ENCODE measurements at regions not wholly inside any gene's neighbourhood (a gene's known extent, or its start where the extent isn't known, plus 50 kb on each side); places are given as distances from the start of the nearest gene placed in this dataset.

- Histone ChIP-seq H3K27me3 (ENCODE audit: insufficient read depth, low read length) (no peaks in the 10 kb centered on the region), H3K4me1 (ENCODE audit: insufficient read depth, low read length) (peaks cover 27% of the 10 kb centered on the region), H3K27ac (ENCODE audit: low read depth, low read length) (no peak overlapping the region), H3K4me3 (ENCODE audit: low read length in 2 of 2) (no peak overlapping the region), H3K9me3 (ENCODE audit: control insufficient read depth in 1 of 2, low read length in 2 of 2) (no peaks in the 10 kb centered on the region), H3K36me3 (ENCODE audit: insufficient read depth, low read length) (no peaks in the 10 kb centered on the region)
- DNase-seq = no peak
- ChIA-PET CTCF (ENCODE audit: partially characterized antibody) (interaction anchor here (1.0 to 4.1 kb wide), 12 partner anchors 10 to 723 kb away, joined by 3 to 81 read pairs (median 5); no protein-coding TSS in a partner anchor), POLR2A (ENCODE audit: partially characterized antibody) (interaction anchor here (1.4 to 2.6 kb wide), 3 partner anchors 225 to 423 kb away, joined by 3 to 11 read pairs (median 5); partner anchors contain the start of gene FBXL5)
- H3K9me3 Mint-ChIP-seq = no peaks in the 10 kb centered on the region
- peak overlapping the region in 6 of 7 donors; percentile 24 to 77 (median 48) for H3K27ac Mint-ChIP-seq
- peaks cover 18 to 32% (median 27%) of the 10 kb centered on the region in 4 donors for H3K4me1 Mint-ChIP-seq
- peaks cover 0 to 2% of the 10 kb centered on the region in 2 donors for H3K27me3 Mint-ChIP-seq
- no peaks in the 10 kb centered on the region for H3K36me3 Mint-ChIP-seq
- intact Hi-C loops (cut with micrococcal nuclease) = loop anchor here (5.0 kb wide), 1 partner anchor 770 kb away; no protein-coding TSS in a partner anchor
- peak overlapping the region in 7 of 8 donors; percentile 39 to 85 (median 71) for H3K4me3 Mint-ChIP-seq
These were observed 195.2 kb upstream of the C1QTNF7 start for GRCh38 chr4:15232366-15233263.

GRCh38 chr4:15233264-15233597 is 194.6 kb upstream of the C1QTNF7 start:
- H3K27ac ChIP-seq (ENCODE audit: low read depth, low read length) = no peak overlapping the region
- POLR2A ChIA-PET (ENCODE audit: partially characterized antibody) = interaction anchor here (1.4 to 2.6 kb wide), 3 partner anchors 224 to 422 kb away, joined by 3 to 11 read pairs (median 5); partner anchors contain the start of gene FBXL5

GRCh38 chr4:15233626-15234025 is 194.2 kb upstream of the C1QTNF7 start:
- POLR2A ChIA-PET (ENCODE audit: partially characterized antibody) = interaction anchor here (1.6 to 2.6 kb wide), 2 partner anchors 224 to 422 kb away, joined by 5 to 11 read pairs; partner anchors contain the start of gene FBXL5

More at GRCh38 chr4:15233264-15233597, 194.6 kb upstream of the C1QTNF7 start:
- peaks cover 27% of the 10 kb centered on the region for H3K4me1 ChIP-seq (ENCODE audit: insufficient read depth, low read length)
- Mint-ChIP-seq H3K36me3 (no peaks in the 10 kb centered on the region), H3K4me1 (peaks cover 18 to 32% (median 27%) of the 10 kb centered on the region in 4 donors), H3K9me3 (no peaks in the 10 kb centered on the region), H3K4me3 (peak overlapping the region; percentile 39 to 85 (median 72)), H3K27ac (peak overlapping the region; percentile 4 to 77 (median 48)), H3K27me3 (peaks cover 0 to 2% of the 10 kb centered on the region in 2 donors)
- intact Hi-C loops (cut with micrococcal nuclease) = loop anchor here (5.0 kb wide), 1 partner anchor 769 kb away; no protein-coding TSS in a partner anchor
- H3K4me3 ChIP-seq (ENCODE audit: low read length in 2 of 2) = no peak overlapping the region
- CTCF ChIA-PET (ENCODE audit: partially characterized antibody) = interaction anchor here (1.0 to 4.1 kb wide), 11 partner anchors 9 to 722 kb away, joined by 3 to 81 read pairs (median 6); no protein-coding TSS in a partner anchor
- H3K36me3 ChIP-seq (ENCODE audit: insufficient read depth, low read length) = no peaks in the 10 kb centered on the region
- DNase-seq = no peak
- H3K9me3 ChIP-seq (ENCODE audit: control insufficient read depth in 1 of 2, low read length in 2 of 2) = no peaks in the 10 kb centered on the region
- H3K27me3 ChIP-seq (ENCODE audit: insufficient read depth, low read length) = no peaks in the 10 kb centered on the region

GRCh38 chr4:15234116-15234855 is 193.5 kb upstream of the C1QTNF7 start:
- intact Hi-C loops (cut with micrococcal nuclease) = loop anchor here (5.0 kb wide), 1 partner anchor 768 kb away; no protein-coding TSS in a partner anchor
- DNase-seq = no peak
- peak overlapping the region; percentile 4 to 85 (median 65) for H3K4me3 Mint-ChIP-seq
- Histone ChIP-seq H3K27ac (ENCODE audit: low read depth, low read length) (no peak overlapping the region), H3K4me3 (ENCODE audit: low read length in 2 of 2) (no peak overlapping the region), H3K4me1 (ENCODE audit: insufficient read depth, low read length) (peaks cover 27% of the 10 kb centered on the region), H3K9me3 (ENCODE audit: control insufficient read depth in 1 of 2, low read length in 2 of 2) (no peaks in the 10 kb centered on the region), H3K27me3 (ENCODE audit: insufficient read depth, low read length) (no peaks in the 10 kb centered on the region), H3K36me3 (ENCODE audit: insufficient read depth, low read length) (no peaks in the 10 kb centered on the region)
- H3K36me3 Mint-ChIP-seq = no peaks in the 10 kb centered on the region
- H3K27ac Mint-ChIP-seq = peak overlapping the region in 4 of 7 donors; percentile 26 to 85 (median 62)
- H3K4me1 Mint-ChIP-seq = peaks cover 18 to 32% (median 27%) of the 10 kb centered on the region in 4 donors
- CTCF ChIA-PET (ENCODE audit: partially characterized antibody) = interaction anchor here (4.1 kb wide), 1 partner anchor 223 kb away, joined by 81 read pairs; no protein-coding TSS in a partner anchor
- H3K9me3 Mint-ChIP-seq = peaks cover 0 to 1% (median 0%) of the 10 kb centered on the region in 8 donors
- POLR2A ChIA-PET (ENCODE audit: partially characterized antibody) = no interaction called here
- H3K27me3 Mint-ChIP-seq = peaks cover 0 to 2% of the 10 kb centered on the region in 2 donors

More at GRCh38 chr4:15233626-15234025, 194.2 kb upstream of the C1QTNF7 start:
- peak overlapping the region; percentile 13 to 77 (median 48) for H3K27ac Mint-ChIP-seq
- no peaks in the 10 kb centered on the region for H3K9me3 Mint-ChIP-seq
- peak overlapping the region; percentile 39 to 85 (median 72) for H3K4me3 Mint-ChIP-seq
- Histone ChIP-seq H3K4me3 (ENCODE audit: low read length in 2 of 2) (no peak overlapping the region), H3K27me3 (ENCODE audit: insufficient read depth, low read length) (no peaks in the 10 kb centered on the region), H3K36me3 (ENCODE audit: insufficient read depth, low read length) (no peaks in the 10 kb centered on the region), H3K4me1 (ENCODE audit: insufficient read depth, low read length) (peaks cover 27% of the 10 kb centered on the region), H3K9me3 (ENCODE audit: control insufficient read depth in 1 of 2, low read length in 2 of 2) (no peaks in the 10 kb centered on the region), H3K27ac (ENCODE audit: low read depth, low read length) (no peak overlapping the region)
- CTCF ChIA-PET (ENCODE audit: partially characterized antibody) = interaction anchor here (1.0 to 4.1 kb wide), 10 partner anchors 9 to 722 kb away, joined by 3 to 81 read pairs (median 6); no protein-coding TSS in a partner anchor
- peaks cover 0 to 2% of the 10 kb centered on the region in 2 donors for H3K27me3 Mint-ChIP-seq
- DNase-seq = peak in 2 of 5 donors; percentile 10 to 15
- H3K4me1 Mint-ChIP-seq = peaks cover 18 to 32% (median 27%) of the 10 kb centered on the region in 4 donors
- no peaks in the 10 kb centered on the region for H3K36me3 Mint-ChIP-seq
- intact Hi-C loops (cut with micrococcal nuclease) = loop anchor here (5.0 kb wide), 1 partner anchor 769 kb away; no protein-coding TSS in a partner anchor

GRCh38 chr4:15234856-15235126 is 193.0 kb upstream of the C1QTNF7 start:
- Histone ChIP-seq H3K27me3 (ENCODE audit: insufficient read depth, low read length) (no peaks in the 10 kb centered on the region), H3K4me3 (ENCODE audit: low read length in 2 of 2) (no peak overlapping the region), H3K27ac (ENCODE audit: low read depth, low read length) (no peak overlapping the region), H3K36me3 (ENCODE audit: insufficient read depth, low read length) (no peaks in the 10 kb centered on the region), H3K4me1 (ENCODE audit: insufficient read depth, low read length) (peaks cover 27% of the 10 kb centered on the region), H3K9me3 (ENCODE audit: control insufficient read depth in 1 of 2, low read length in 2 of 2) (no peaks in the 10 kb centered on the region)
- peaks cover 18 to 32% (median 27%) of the 10 kb centered on the region in 4 donors for H3K4me1 Mint-ChIP-seq
- H3K9me3 Mint-ChIP-seq = peaks cover 0 to 1% (median 0%) of the 10 kb centered on the region in 8 donors
- DNase-seq = no peak
- peaks cover 0 to 2% of the 10 kb centered on the region in 2 donors for H3K27me3 Mint-ChIP-seq
- H3K36me3 Mint-ChIP-seq = no peaks in the 10 kb centered on the region
- no peak overlapping the region for H3K27ac Mint-ChIP-seq
- no peak overlapping the region for H3K4me3 Mint-ChIP-seq
- intact Hi-C loops (cut with micrococcal nuclease) = loop anchor here (5.0 kb wide), 1 partner anchor 768 kb away; no protein-coding TSS in a partner anchor
- ChIA-PET POLR2A (ENCODE audit: partially characterized antibody) (no interaction called here), CTCF (ENCODE audit: partially characterized antibody) (no interaction called here)

- no peak overlapping the region for H3K27ac Mint-ChIP-seq
- no peak overlapping the region for H3K4me3 Mint-ChIP-seq
- POLR2A ChIA-PET (ENCODE audit: partially characterized antibody) = no interaction called here
- DNase-seq = no peak
- H3K9me3 Mint-ChIP-seq = peaks cover 0 to 1% (median 0%) of the 10 kb centered on the region in 8 donors
- H3K36me3 Mint-ChIP-seq = no peaks in the 10 kb centered on the region
- no peaks in the 10 kb centered on the region for H3K27me3 ChIP-seq (ENCODE audit: insufficient read depth, low read length)
- H3K9me3 ChIP-seq (ENCODE audit: control insufficient read depth in 1 of 2, low read length in 2 of 2) = no peaks in the 10 kb centered on the region
- no peak overlapping the region for H3K4me3 ChIP-seq (ENCODE audit: low read length in 2 of 2)
- CTCF ChIA-PET (ENCODE audit: partially characterized antibody) = interaction anchor here (1.0 kb wide), 1 partner anchor 222 kb away, joined by 4 read pairs; no protein-coding TSS in a partner anchor
- peaks cover 0 to 2% of the 10 kb centered on the region in 2 donors for H3K27me3 Mint-ChIP-seq
- peaks cover 18 to 32% (median 27%) of the 10 kb centered on the region in 4 donors for H3K4me1 Mint-ChIP-seq
- H3K4me1 ChIP-seq (ENCODE audit: insufficient read depth, low read length) = peaks cover 27% of the 10 kb centered on the region
- H3K36me3 ChIP-seq (ENCODE audit: insufficient read depth, low read length) = no peaks in the 10 kb centered on the region
- intact Hi-C loops (cut with micrococcal nuclease) = no loop called here
- no peak overlapping the region for H3K27ac ChIP-seq (ENCODE audit: low read depth, low read length)
These were observed 192.7 kb upstream of the C1QTNF7 start for GRCh38 chr4:15235135-15235534.

Measured in CD4-positive, alpha-beta memory T cell (primary cell).